ENCODE measurements at regions not wholly inside any gene's neighbourhood (a gene's known extent, or its start where the extent isn't known, plus 50 kb on each side); places are given as distances from the start of the nearest gene placed in this dataset.

GRCh38 chr2:204268971-204269370 is 276.3 kb upstream of the PARD3B start:
- TF ChIP-seq CTCF (IDR thresholded peaks at IDR 0.05) = no peak
- no peak for TF ChIP-seq POLR2A (IDR thresholded peaks at IDR 0.05)
- no peak for TF ChIP-seq POLR2AphosphoS5 (IDR thresholded peaks at IDR 0.05)

Data from prostate gland (tissue), 2 donors.